ENCODE measurements at regions not wholly inside any gene's neighbourhood (a gene's known extent, or its start where the extent isn't known, plus 50 kb on each side); places are given as distances from the start of the nearest gene placed in this dataset.

- in situ Hi-C loops (cut with HindIII; ENCODE audit: low sequenced_read_pairs): no loop called here
These were observed 117.8 kb upstream of the NXT1 start for GRCh38 chr20:23232679-23233308.

GRCh38 chr20:23232219-23232581, 118.4 kb upstream of the NXT1 start:
- in situ Hi-C loops (cut with HindIII; ENCODE audit: low sequenced_read_pairs): no loop called here

GRCh38 chr20:23231561-23232218, 118.9 kb upstream of the NXT1 start:
- in situ Hi-C loops (cut with HindIII; ENCODE audit: low sequenced_read_pairs): no loop called here

DNA sequence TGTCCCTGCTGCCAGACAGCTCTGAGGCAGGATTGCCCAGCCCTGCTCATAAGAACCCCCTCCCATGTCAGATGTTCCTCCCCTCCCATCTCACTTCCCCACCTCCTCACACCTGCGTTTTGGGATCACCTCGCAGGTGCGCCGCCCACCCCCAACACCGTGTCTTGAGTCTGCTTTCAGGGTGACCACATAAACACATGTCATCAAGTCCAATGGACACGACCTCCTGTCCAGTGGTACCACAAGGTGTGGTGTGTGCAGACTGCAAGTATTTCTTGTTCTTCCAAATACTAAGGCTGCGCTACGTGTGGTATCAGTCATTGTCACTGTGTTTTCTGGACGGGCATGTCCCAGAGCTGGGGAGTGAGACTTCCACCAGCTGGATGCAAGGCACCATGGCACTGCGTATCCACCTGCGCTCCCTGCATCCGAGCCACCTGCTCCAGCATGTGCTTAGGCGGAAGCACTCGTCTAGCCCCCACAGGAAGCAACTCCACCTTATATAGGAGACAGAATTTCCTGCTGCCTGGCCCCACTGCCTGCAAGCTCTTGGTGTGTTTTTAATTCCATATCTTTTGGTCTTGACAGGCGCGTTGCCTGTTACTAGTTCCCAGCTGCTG, 119.7 kb upstream of the NXT1 start:
- in situ Hi-C loops (cut with HindIII; ENCODE audit: low sequenced_read_pairs): no loop called here

DNA sequence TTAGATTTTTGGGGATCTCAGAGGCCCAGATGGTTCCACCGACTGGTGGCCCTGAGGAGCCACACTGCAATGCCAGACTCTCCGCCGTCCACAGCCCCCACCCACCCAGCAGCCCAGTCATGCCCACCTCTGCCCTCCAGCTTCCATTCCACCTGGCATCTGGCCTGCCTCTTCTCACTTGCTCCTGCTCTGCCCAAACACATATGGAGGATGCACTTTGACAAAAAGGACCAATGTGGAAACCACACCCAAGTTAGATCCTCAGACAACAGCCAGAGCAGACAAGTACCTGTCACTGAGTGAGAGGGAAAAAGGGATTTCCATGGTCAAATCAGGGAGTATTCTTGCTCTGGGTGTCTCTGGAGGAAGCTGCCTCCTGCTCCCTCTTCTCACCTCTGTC, 120.6 kb upstream of the NXT1 start:
- in situ Hi-C loops (cut with HindIII; ENCODE audit: low sequenced_read_pairs): no loop called here

DNA sequence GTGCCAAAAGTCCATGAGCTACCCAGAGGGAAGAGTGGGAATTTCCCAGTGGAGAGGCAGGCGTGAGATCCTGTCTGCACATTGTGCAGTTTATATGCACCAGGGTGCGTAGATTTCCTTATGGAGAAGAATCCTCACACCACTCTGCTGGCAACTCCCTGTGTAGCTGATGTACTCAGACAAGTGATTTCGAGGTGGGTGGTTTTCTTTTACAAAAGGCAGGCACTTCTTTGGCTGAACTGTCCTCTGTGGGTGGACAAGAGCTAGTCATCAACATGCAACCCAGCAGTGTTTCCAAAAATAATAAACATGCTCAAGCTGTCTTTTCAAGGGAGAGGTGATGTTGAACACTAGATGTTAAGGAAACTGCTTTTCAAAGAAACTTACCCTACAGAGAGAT, 121.7 kb upstream of the NXT1 start:
- in situ Hi-C loops (cut with HindIII; ENCODE audit: low sequenced_read_pairs): no loop called here

DNA sequence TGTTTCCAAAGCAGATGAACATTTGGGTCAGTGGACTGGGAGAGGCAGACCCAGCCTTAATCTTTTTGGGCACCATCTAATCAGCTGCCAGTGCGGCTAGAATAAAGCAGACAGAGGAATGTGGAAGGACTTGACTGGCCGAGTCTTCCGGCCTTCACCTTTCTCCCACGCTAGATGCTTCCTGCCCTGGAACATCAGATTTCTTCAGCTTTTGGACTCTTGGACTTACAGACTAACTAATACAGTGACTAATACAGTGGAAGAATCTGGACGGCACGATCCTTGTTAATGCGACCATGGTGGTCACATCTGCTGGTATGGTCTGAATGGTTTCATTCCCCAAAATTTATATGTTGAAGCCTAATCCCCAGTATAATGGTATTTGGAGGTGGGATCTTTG, 122.6 kb upstream of the NXT1 start:
- in situ Hi-C loops (cut with HindIII; ENCODE audit: low sequenced_read_pairs): no loop called here

DNA sequence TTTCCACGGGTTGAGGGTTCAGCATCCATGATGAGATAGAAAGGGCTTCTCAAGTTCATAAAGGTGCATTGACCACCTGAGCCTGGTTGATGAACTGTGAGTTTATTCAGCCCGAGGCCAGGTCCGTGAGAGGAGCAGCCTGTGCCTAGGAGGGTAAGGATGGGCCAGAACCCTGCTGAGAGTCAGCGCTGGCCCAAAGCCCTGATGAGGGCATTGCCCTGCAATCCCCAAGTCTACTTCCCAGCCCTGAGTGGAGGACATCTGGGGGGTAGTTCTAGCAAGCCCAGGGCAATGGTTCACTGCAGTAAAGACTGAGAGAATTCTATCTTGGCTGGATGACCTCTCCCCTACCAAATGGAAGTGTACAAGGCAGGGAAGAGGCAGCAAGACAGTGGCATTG, 123.3 kb upstream of the NXT1 start:
- in situ Hi-C loops (cut with HindIII; ENCODE audit: low sequenced_read_pairs): no loop called here

- in situ Hi-C loops (cut with HindIII; ENCODE audit: low sequenced_read_pairs): no loop called here
These were observed 123.9 kb upstream of the NXT1 start for GRCh38 chr20:23226612-23227265.

DNA sequence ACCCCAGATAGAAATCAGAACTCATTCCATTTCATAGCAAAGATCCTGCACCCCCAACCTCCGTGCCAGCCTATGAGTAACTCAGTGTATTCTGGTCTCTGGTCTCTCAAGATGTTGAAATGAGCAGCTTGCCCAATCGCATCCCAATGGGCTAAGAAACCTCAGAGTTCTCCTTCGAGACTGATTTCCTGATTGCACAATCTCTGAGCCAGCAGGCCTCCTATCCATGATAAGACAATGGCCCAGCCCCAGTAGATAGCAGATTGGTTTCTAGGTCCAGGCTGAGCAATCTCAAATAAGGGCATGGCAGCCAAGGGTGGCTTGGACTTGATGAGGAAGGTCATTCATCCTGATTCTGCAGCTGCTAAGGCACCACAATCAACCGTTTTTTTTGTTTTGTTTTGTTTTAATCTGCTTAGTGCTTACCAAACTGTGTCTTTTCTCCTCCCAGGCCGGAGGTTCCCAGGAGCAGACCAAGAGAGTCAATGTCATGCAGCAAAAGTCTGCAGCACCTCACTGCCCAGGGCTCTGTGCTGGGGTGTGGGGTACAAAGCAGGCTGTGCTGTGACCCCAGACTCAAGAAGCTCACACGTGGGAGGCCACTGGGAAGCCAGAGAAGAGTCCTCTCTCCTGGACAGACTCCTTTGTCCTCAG, 125.1 kb upstream of the NXT1 start:
- in situ Hi-C loops (cut with HindIII; ENCODE audit: low sequenced_read_pairs): no loop called here

GRCh38 chr20:23224806-23225205, 125.8 kb upstream of the NXT1 start:
- in situ Hi-C loops (cut with HindIII; ENCODE audit: low sequenced_read_pairs): loop anchor here (25.0 kb wide), 1 partner anchor 538 kb away; no protein-coding TSS in a partner anchor

DNA sequence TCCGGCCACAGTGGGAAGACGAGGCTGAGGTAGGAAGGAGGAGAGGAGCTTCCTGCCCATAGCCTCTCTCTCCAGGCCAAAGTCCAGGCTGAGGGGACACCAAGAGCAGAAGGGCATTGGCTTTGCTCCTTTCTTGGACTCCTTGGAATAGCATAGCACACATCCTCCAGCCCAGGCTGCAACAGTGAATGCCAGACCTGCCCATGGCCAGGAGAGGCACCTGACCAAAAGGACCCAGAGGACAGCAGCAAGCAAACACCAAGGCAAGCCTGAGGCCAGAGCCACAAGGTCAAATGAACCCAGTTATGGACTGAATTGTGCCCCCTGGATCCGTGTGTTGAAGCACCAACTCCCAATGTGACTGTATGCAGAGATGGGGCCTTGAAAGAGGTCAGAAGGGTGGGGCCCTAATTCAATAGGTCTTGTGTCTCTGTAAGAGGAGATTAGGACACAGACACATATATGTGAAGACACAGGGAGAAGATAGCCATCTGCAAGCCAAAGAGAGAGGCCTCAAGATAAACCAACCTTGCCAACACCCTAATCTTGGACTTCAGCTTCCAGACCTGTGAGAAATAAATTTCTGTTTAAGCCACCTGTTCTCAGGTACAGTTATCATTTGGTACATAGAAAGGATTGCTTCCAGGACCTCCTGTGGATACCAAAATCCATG, 126.5 kb upstream of the NXT1 start:
- in situ Hi-C loops (cut with HindIII; ENCODE audit: low sequenced_read_pairs): loop anchor here (25.0 kb wide), 1 partner anchor 537 kb away; no protein-coding TSS in a partner anchor

- in situ Hi-C loops (cut with HindIII; ENCODE audit: low sequenced_read_pairs): loop anchor here (25.0 kb wide), 1 partner anchor 535 kb away; no protein-coding TSS in a partner anchor
These were observed 127.9 kb upstream of the NXT1 start for GRCh38 chr20:23222531-23223200.

DNA sequence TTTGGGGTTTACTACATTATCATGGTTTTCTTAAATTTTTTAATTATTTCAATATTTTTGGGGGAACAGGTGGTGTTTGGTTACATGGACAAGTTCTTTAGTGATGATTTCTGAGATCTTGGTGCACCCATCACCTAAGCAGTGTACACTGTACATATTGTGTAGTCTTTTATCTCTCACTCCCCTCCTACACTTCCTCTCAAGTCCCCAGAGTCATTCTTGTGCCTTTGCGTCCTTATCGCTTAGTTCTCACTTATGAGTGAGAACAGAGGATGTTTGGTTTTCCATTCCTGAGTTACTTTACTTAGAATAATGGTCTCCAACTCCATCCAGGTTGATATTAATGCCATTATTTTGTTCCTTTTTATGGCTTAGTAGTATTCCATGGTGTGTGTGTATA, 130.9 kb upstream of the CD93 start:
- in situ Hi-C loops (cut with HindIII; ENCODE audit: low sequenced_read_pairs): loop anchor here (25.0 kb wide), 1 partner anchor 530 kb away; no protein-coding TSS in a partner anchor

DNA sequence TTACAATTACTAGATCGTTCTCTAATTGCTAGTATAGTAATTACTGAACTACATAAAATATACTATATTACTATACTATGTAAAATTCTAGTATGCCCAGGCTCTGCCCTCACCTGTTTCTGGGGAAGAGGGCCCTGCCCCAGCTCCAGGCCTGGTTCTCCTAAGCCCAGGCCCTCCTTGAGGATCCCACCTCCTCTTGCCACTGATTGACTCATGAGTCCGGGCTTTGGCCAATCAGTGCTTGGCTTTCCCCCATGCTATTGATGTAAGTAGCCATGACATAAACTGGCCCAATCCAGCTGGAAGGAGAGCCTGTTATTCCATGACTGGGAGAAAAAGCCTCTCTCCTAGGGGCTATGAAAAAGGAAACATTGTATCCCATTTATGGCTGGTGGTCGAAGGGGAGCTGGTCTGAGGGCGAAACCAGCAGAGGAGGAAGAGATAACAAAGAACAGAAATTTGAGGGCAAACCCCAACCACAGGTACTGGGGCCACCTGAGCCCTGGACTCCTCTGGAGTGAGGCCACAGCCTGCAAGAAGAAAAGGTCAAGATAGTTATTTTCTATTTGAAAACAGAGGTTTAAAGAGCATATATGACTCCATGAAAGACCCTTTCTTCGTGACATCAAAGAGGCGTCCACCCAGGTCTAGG, 129.3 kb upstream of the CD93 start:
- in situ Hi-C loops (cut with HindIII; ENCODE audit: low sequenced_read_pairs): loop anchor here (25.0 kb wide), 1 partner anchor 528 kb away; no protein-coding TSS in a partner anchor

DNA sequence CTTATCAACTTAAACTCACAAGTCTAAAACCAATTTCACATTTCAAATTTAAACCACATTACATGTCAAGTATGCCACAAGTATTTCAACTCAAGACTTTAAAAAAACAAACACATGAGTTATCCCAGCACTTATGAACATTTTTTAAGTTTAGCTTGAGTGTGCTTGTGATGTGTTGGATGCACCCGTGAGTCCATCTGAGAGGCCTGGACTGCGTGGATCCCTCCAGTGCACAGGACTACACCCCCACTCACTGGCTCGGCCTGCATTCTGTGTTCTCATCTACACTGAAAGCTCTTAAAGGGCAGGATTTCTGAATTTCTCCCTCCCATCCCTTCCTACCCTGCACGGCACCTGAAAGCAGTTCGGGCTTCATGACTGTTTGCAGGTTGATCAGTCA, 128.8 kb upstream of the CD93 start:
- in situ Hi-C loops (cut with HindIII; ENCODE audit: low sequenced_read_pairs): loop anchor here (25.0 kb wide), 1 partner anchor 528 kb away; no protein-coding TSS in a partner anchor

GRCh38 chr20:23212464-23212995, 126.4 kb upstream of the CD93 start:
- in situ Hi-C loops (cut with HindIII; ENCODE audit: low sequenced_read_pairs): loop anchor here (25.0 kb wide), 1 partner anchor 525 kb away; no protein-coding TSS in a partner anchor

- in situ Hi-C loops (cut with HindIII; ENCODE audit: low sequenced_read_pairs): loop anchor here (25.0 kb wide), 1 partner anchor 525 kb away; no protein-coding TSS in a partner anchor
These were observed 125.9 kb upstream of the CD93 start for GRCh38 chr20:23212011-23212410.

DNA sequence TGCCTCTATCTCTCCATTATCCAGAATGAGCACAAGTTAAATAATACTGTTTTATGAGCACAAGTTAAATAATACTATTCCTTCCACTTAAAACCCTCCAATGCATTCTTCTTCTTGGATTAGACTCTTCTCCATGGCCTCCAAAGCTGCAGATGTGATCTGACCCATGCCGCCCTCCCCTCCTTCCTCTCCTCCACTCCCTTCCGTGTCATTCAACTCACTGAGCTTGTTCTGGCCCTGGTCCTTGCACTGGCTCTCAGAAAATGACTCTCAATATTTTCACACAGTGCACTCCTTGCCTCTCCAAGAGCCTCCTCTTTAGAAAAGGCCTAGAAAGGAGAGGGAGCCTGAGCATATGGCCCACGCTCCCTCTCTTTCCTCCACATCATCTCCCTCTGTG, 125.0 kb upstream of the CD93 start:
- in situ Hi-C loops (cut with HindIII; ENCODE audit: low sequenced_read_pairs): loop anchor here (25.0 kb wide), 1 partner anchor 524 kb away; no protein-coding TSS in a partner anchor
